ENCODE measurements at regions not wholly inside any gene's neighbourhood (a gene's known extent, or its start where the extent isn't known, plus 50 kb on each side); places are given as distances from the start of the nearest gene placed in this dataset.

DNA sequence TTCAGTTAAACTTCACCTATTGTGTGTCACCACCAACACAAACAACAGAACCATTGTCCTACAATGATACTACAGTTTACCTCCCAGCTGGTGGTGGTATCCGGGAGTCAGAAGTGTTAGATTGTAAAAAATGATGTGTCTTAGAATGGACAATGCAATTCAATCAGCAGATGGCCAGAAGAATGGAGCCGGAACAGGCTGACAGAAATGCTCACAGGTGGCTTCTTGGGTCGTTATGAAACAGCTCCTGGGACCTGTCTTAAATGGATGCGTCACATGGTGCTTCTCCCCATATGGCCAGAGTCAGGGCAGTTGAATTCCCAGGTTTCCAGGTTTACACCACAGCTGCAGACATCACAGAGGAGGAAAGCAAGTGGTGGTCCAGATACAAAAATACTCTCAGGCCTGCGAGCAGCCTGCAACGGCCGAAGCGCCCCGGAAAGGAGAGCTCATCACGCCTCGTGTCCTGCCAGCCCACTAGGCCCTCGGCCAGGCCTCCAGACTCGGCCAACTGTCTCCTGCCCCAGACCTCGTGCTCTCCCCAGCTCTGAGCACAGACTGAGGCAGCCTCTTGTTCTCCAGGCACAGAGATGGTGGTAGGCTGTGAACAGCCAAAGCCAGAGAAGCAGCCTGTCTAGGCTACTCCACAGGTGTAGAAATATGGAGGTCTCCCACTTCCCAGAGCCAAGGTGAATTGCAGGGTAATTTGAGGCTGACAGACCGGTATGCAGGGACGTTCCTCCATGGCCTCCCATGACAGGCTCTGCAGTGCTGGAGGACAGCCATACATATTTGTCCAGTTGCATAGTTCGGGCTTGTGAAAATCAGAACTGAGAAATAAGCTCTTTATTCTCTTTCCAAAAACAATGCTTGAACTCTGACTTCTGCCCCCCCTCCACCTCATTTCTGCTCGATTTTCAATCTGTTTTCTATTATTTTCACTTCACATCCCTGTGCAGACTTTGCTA lies 98.5 kb upstream of the SPATA31C2 start:
- no peaks in the 10 kb centered on the region for H3K9me3 ChIP-seq (ENCODE audit: control insufficient read depth, insufficient read depth, low read depth, low read length)
- H3K9ac ChIP-seq (ENCODE audit: insufficient read depth, low read length), result no peak overlapping the region
- H3K4me3 ChIP-seq (replicated peaks in 1 of 4; ENCODE audit: control extremely low read depth in 1 of 4, insufficient read depth in 1 of 4, low read depth in 3 of 4, low read length in 4 of 4), result no peak overlapping the region
- H2AFZ ChIP-seq (ENCODE audit: low read length), result peak overlapping the region; percentile 7
- H3K36me3 ChIP-seq (ENCODE audit: control insufficient read depth, insufficient read depth, low read length), result no peaks in the 10 kb centered on the region
- TF ChIP-seq EZH2 (IDR thresholded peaks at IDR 0.05; ENCODE audit: low read length, missing control alignments) (no peak), CTCF (conservative IDR thresholded peaks at IDR 0.05 in 1 of 2, IDR thresholded peaks at IDR 0.05 in 1 of 2; ENCODE audit: low read depth in 1 of 2, low read length in 2 of 2) (no peak)
- H4K20me1 ChIP-seq (ENCODE audit: control insufficient read depth, extremely low read depth, insufficient read depth, low read length), result no peaks in the 10 kb centered on the region
- no peak overlapping the region for H3K27ac ChIP-seq (ENCODE audit: insufficient read depth, low read length)
- no peaks in the 10 kb centered on the region for H3K4me1 ChIP-seq (ENCODE audit: control insufficient read depth, extremely low read depth, insufficient read depth, low read length)
- H3K4me2 ChIP-seq (ENCODE audit: extremely low read depth, insufficient read depth, low read length), result no peak overlapping the region
- H3K79me2 ChIP-seq (ENCODE audit: control insufficient read depth, insufficient read depth, low read length), result no peaks in the 10 kb centered on the region
- DNase-seq (ENCODE audit: low read depth in 2 of 2), result peak; percentile 12 to 76
- no peaks in the 10 kb centered on the region for H3K27me3 ChIP-seq (ENCODE audit: control insufficient read depth, insufficient read depth, low read length)

GRCh38 chr9:88235615-88236014 lies 97.3 kb upstream of the SPATA31C2 start:
- no peaks in the 10 kb centered on the region for H3K36me3 ChIP-seq (ENCODE audit: control insufficient read depth, insufficient read depth, low read length)
- H3K79me2 ChIP-seq (ENCODE audit: control insufficient read depth, insufficient read depth, low read length), result no peaks in the 10 kb centered on the region
- no peak overlapping the region for H3K9ac ChIP-seq (ENCODE audit: insufficient read depth, low read length)
- no peaks in the 10 kb centered on the region for H3K27me3 ChIP-seq (ENCODE audit: control insufficient read depth, insufficient read depth, low read length)
- H3K4me3 ChIP-seq (replicated peaks in 1 of 4; ENCODE audit: control extremely low read depth in 1 of 4, insufficient read depth in 1 of 4, low read depth in 3 of 4, low read length in 4 of 4), result no peak overlapping the region
- no peaks in the 10 kb centered on the region for H3K9me3 ChIP-seq (ENCODE audit: control insufficient read depth, insufficient read depth, low read depth, low read length)
- no peak overlapping the region for H2AFZ ChIP-seq (ENCODE audit: low read length)
- DNase-seq (ENCODE audit: low read depth in 2 of 2), result peak in 1 of 2 donors; percentile 58
- no peaks in the 10 kb centered on the region for H3K4me1 ChIP-seq (ENCODE audit: control insufficient read depth, extremely low read depth, insufficient read depth, low read length)
- H3K27ac ChIP-seq (ENCODE audit: insufficient read depth, low read length), result no peak overlapping the region
- no peaks in the 10 kb centered on the region for H4K20me1 ChIP-seq (ENCODE audit: control insufficient read depth, extremely low read depth, insufficient read depth, low read length)
- H3K4me2 ChIP-seq (ENCODE audit: extremely low read depth, insufficient read depth, low read length), result no peak overlapping the region
- no peak for TF ChIP-seq EZH2 (IDR thresholded peaks at IDR 0.05; ENCODE audit: low read length, missing control alignments)
- TF ChIP-seq CTCF (conservative IDR thresholded peaks at IDR 0.05 in 1 of 2, IDR thresholded peaks at IDR 0.05 in 1 of 2; ENCODE audit: low read depth in 1 of 2, low read length in 2 of 2), result no peak

GRCh38 chr9:88234114-88234513 lies 95.8 kb upstream of the SPATA31C2 start:
- Histone ChIP-seq H3K79me2 (ENCODE audit: control insufficient read depth, insufficient read depth, low read length) (no peaks in the 10 kb centered on the region), H3K9ac (ENCODE audit: insufficient read depth, low read length) (no peak overlapping the region), H3K27ac (ENCODE audit: insufficient read depth, low read length) (no peak overlapping the region), H3K9me3 (ENCODE audit: control insufficient read depth, insufficient read depth, low read depth, low read length) (no peaks in the 10 kb centered on the region), H4K20me1 (ENCODE audit: control insufficient read depth, extremely low read depth, insufficient read depth, low read length) (no peaks in the 10 kb centered on the region), H3K4me2 (ENCODE audit: extremely low read depth, insufficient read depth, low read length) (no peak overlapping the region), H2AFZ (ENCODE audit: low read length) (no peak overlapping the region), H3K36me3 (ENCODE audit: control insufficient read depth, insufficient read depth, low read length) (no peaks in the 10 kb centered on the region), H3K4me1 (ENCODE audit: control insufficient read depth, extremely low read depth, insufficient read depth, low read length) (no peaks in the 10 kb centered on the region), H3K27me3 (ENCODE audit: control insufficient read depth, insufficient read depth, low read length) (no peaks in the 10 kb centered on the region), H3K4me3 (replicated peaks in 1 of 4; ENCODE audit: control extremely low read depth in 1 of 4, insufficient read depth in 1 of 4, low read depth in 3 of 4, low read length in 4 of 4) (no peak overlapping the region)
- TF ChIP-seq CTCF (conservative IDR thresholded peaks at IDR 0.05 in 1 of 2, IDR thresholded peaks at IDR 0.05 in 1 of 2; ENCODE audit: low read depth in 1 of 2, low read length in 2 of 2) (no peak), EZH2 (IDR thresholded peaks at IDR 0.05; ENCODE audit: low read length, missing control alignments) (no peak)
- no peak for DNase-seq (ENCODE audit: low read depth in 2 of 2)

Measured in fibroblast of lung (primary cell).